PC-9 (cell line): ENCODE measurements at regions not wholly inside any gene's neighbourhood (a gene's known extent, or its start where the extent isn't known, plus 50 kb on each side); places are given as distances from the start of the nearest gene placed in this dataset.

Experiments used
- BruUV-seq: library from RNA; stranded (reverse); fragments of 400-500 nt; replicated peaks from 2 replicates; lab custom pipeline; 2021; lab: Mats Ljungman, UMichigan
- CTCF ChIA-PET: fragments of 300-600 bp; sonication (Branson Sonifier 250); formaldehyde crosslinking; loops from one replicate; lab custom pipeline; 2022; ENCODE audit warnings: antibody characterized with exemption; lab: Charles Lee
- POLR2A ChIA-PET: fragments of 300-600 bp; sonication (Branson Sonifier 250); formaldehyde crosslinking; loops from one replicate; lab custom pipeline; 2022; ENCODE audit warnings: antibody characterized with exemption; ENCODE audit not compliant: unreplicated experiment; lab: Charles Lee
- DNase-seq, 2 experiments: peaks; one replicate each; pipeline versions ENCODE4 v3.0.0 to v3.0.0-alpha.2; 2015 to 2022; ENCODE audit warnings: mixed read lengths in 1 of 2
- H2AFZ ChIP-seq: fragments of 200-600 bp; sonication (generic); 2 replicates; pipeline ENCODE4 v1.8.1; 2017; ENCODE audit warnings: antibody characterized with exemption
- H3F3A ChIP-seq: fragments of 200-600 bp; sonication (generic); 2 replicates; pipeline ENCODE4 v1.8.1; 2017; ENCODE audit warnings: antibody characterized with exemption, mild to moderate bottlenecking, low read depth; ENCODE audit not compliant: insufficient read depth
- H3K27ac ChIP-seq: fragments of 200-600 bp; sonication (generic); 2 replicates; pipeline ENCODE4 v1.6.1; 2016; ENCODE audit warnings: mixed run types
- H3K27me3 ChIP-seq: fragments of 200-600 bp; sonication (generic); 2 replicates; pipeline ENCODE4 v1.6.1; 2016; ENCODE audit warnings: low read depth, mixed run types; ENCODE audit not compliant: insufficient read depth
- H3K36me3 ChIP-seq: fragments of 200-600 bp; sonication (generic); 2 replicates; pipeline ENCODE4 v1.6.1; 2016; ENCODE audit warnings: low read depth, mixed run types
- H3K4me1 ChIP-seq: fragments of 200-600 bp; sonication (generic); replicated peaks from 2 replicates; pipeline ENCODE4 v1.6.1; 2016; ENCODE audit warnings: mixed run types; ENCODE audit not compliant: insufficient read depth
- H3K4me2 ChIP-seq: fragments of 200-600 bp; sonication (generic); 2 replicates; pipeline ENCODE4 v1.6.1; 2017; ENCODE audit warnings: mixed run types
- H3K4me3 ChIP-seq: fragments of 200-600 bp; sonication (generic); 2 replicates; pipeline ENCODE4 v1.6.1; 2016; ENCODE audit warnings: mixed run types
- H3K79me2 ChIP-seq: fragments of 200-600 bp; sonication (generic); 2 replicates; pipeline ENCODE4 v1.6.1; 2017; ENCODE audit warnings: low read depth, mixed run types
- H3K9me2 ChIP-seq: fragments of 200-600 bp; sonication (generic); 2 replicates; pipeline ENCODE4 v1.8.1; 2017; ENCODE audit warnings: mild to moderate bottlenecking; ENCODE audit not compliant: insufficient read depth
- H3K9me3 ChIP-seq: fragments of 200-600 bp; sonication (generic); 2 replicates; pipeline ENCODE4 v1.8.1; 2016; ENCODE audit warnings: low read depth; ENCODE audit not compliant: insufficient read depth
- H4K20me1 ChIP-seq: fragments of 200-600 bp; sonication (generic); 2 replicates; pipeline ENCODE4 v1.8.1; 2017; ENCODE audit not compliant: insufficient read depth
- EZH2 ChIP-seq: fragments of 200-600 bp; sonication (generic); IDR thresholded peaks from 2 replicates; pipeline ENCODE4 v1.8.0; 2017; ENCODE audit warnings: antibody characterized with exemption, low read depth
- intact Hi-C: fragments of 100-400 bp; cut with micrococcal nuclease; formaldehyde crosslinking; loops from one replicate; pipeline ENCODE4 v1.10.0; 2022; ENCODE audit not compliant: unreplicated experiment
- TF ChIP-seq, protein P1 (sequence below): fragments of 200-600 bp; sonication (generic); conservative IDR thresholded peaks from 2 replicates; pipeline ENCODE4 v1.6.1; 2017; ENCODE audit warnings: mixed run types, antibody characterized with exemption, mild to moderate bottlenecking, moderate library complexity

DNA sequence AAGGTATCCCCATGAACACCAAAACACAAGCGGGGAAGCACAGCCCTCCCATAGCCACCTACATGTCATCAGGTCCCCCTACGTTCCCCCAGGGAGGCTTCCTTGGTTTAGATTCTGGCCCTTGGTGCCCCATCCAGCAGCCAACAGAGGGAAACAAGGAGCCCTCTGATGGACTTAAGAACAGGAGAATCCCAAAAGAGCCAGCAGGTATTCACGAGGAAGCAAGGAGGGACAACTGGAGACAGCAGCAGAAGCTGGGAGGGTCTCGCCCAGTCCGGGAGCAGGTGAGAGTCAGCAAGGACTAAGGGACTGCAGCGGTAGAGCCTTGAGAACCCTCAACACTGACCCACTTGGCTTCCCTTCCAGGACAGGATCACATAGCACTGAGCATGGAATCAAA lies 58.4 kb upstream of the TOP1 start:
- H3K4me3 ChIP-seq = no peak overlapping the region
- H3K79me2 ChIP-seq = no peaks in the 10 kb centered on the region
- CTCF ChIA-PET = no interaction called here
- BruUV-seq = no TSS peak
- H3K36me3 ChIP-seq = no peaks in the 10 kb centered on the region
- H3K27me3 ChIP-seq = no peaks in the 10 kb centered on the region
- no peak overlapping the region for H2AFZ ChIP-seq
- H4K20me1 ChIP-seq = no peaks in the 10 kb centered on the region
- TF ChIP-seq, protein P1, sequence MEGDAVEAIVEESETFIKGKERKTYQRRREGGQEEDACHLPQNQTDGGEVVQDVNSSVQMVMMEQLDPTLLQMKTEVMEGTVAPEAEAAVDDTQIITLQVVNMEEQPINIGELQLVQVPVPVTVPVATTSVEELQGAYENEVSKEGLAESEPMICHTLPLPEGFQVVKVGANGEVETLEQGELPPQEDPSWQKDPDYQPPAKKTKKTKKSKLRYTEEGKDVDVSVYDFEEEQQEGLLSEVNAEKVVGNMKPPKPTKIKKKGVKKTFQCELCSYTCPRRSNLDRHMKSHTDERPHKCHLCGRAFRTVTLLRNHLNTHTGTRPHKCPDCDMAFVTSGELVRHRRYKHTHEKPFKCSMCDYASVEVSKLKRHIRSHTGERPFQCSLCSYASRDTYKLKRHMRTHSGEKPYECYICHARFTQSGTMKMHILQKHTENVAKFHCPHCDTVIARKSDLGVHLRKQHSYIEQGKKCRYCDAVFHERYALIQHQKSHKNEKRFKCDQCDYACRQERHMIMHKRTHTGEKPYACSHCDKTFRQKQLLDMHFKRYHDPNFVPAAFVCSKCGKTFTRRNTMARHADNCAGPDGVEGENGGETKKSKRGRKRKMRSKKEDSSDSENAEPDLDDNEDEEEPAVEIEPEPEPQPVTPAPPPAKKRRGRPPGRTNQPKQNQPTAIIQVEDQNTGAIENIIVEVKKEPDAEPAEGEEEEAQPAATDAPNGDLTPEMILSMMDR = no peak
- TF ChIP-seq EZH2 = no peak
- intact Hi-C loops = no loop called here
- H3K27ac ChIP-seq = no peak overlapping the region
- no peak overlapping the region for H3K4me2 ChIP-seq
- no peaks in the 10 kb centered on the region for H3K4me1 ChIP-seq
- H3K9me2 ChIP-seq = no peaks in the 10 kb centered on the region
- no peaks in the 10 kb centered on the region for H3K9me3 ChIP-seq
- no peak for DNase-seq
- POLR2A ChIA-PET = no interaction called here
- no peaks in the 10 kb centered on the region for H3F3A ChIP-seq

DNA sequence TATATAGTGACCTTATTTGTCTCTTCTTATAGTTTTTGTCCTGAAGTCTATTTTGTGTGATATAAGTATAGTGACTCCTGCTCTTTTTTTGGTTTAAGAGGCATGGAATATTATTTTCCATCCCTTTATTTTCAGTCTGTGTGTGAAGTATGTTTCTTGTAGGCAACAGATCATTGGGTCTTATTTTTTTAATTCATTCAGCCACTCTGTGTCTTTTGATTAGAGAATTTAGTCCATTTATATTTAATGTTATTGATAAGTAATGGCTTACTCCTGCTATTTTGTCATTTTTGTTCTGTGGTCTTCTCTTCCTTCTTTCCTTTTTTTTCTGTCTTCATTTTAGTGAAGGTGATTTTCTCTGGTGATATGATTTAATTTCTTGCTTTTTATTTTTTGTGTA lies 51.4 kb upstream of the TOP1 start:
- no peak overlapping the region for H3K4me3 ChIP-seq
- no TSS peak for BruUV-seq
- no peaks in the 10 kb centered on the region for H3K9me2 ChIP-seq
- no peak overlapping the region for H2AFZ ChIP-seq
- H3K36me3 ChIP-seq = no peaks in the 10 kb centered on the region
- no peak overlapping the region for H3K27ac ChIP-seq
- intact Hi-C loops = no loop called here
- CTCF ChIA-PET = no interaction called here
- POLR2A ChIA-PET = no interaction called here
- H3K27me3 ChIP-seq = no peaks in the 10 kb centered on the region
- peaks cover 17% of the 10 kb centered on the region for H3K9me3 ChIP-seq
- H4K20me1 ChIP-seq = no peaks in the 10 kb centered on the region
- no peak overlapping the region for H3K4me2 ChIP-seq
- TF ChIP-seq, protein P1 = no peak
- TF ChIP-seq EZH2 = no peak
- H3K79me2 ChIP-seq = no peaks in the 10 kb centered on the region
- DNase-seq = no peak
- no peaks in the 10 kb centered on the region for H3F3A ChIP-seq
- no peaks in the 10 kb centered on the region for H3K4me1 ChIP-seq

DNA sequence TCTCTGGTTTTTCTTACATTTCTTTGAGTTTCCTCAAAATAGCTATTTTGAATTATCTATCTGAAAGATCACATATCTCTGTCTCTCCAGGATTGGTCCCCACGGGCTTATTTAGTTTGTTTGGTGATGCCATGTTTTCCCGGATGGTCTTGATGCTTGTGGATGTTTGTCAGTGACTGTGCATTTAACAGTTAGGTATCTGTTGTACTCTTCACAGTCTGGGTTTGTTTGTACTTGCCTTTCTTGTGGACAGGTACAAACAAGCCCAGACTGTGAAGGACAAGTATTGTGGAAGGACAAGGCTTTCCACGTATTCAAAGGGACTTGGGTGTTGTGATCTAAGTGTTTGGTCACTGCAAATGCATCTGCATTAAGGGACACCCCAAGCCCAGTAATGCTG lies 49.9 kb upstream of the TOP1 start:
- ChIA-PET POLR2A (no interaction called here), CTCF (no interaction called here)
- no peaks in the 10 kb centered on the region for H3K27me3 ChIP-seq
- TF ChIP-seq, protein P1 = no peak
- TF ChIP-seq EZH2 = no peak
- no peaks in the 10 kb centered on the region for H3F3A ChIP-seq
- intact Hi-C loops = no loop called here
- no peaks in the 10 kb centered on the region for H3K9me2 ChIP-seq
- H3K36me3 ChIP-seq = no peaks in the 10 kb centered on the region
- H3K4me2 ChIP-seq = no peak overlapping the region
- no peaks in the 10 kb centered on the region for H3K4me1 ChIP-seq
- no peak overlapping the region for H3K4me3 ChIP-seq
- H4K20me1 ChIP-seq = no peaks in the 10 kb centered on the region
- peaks cover 17% of the 10 kb centered on the region for H3K9me3 ChIP-seq
- no TSS peak for BruUV-seq
- H2AFZ ChIP-seq = no peak overlapping the region
- DNase-seq = no peak
- H3K27ac ChIP-seq = no peak overlapping the region
- no peaks in the 10 kb centered on the region for H3K79me2 ChIP-seq
